ENCODE measurements at regions not wholly inside any gene's neighbourhood (a gene's known extent, or its start where the extent isn't known, plus 50 kb on each side); places are given as distances from the start of the nearest gene placed in this dataset.

DNA sequence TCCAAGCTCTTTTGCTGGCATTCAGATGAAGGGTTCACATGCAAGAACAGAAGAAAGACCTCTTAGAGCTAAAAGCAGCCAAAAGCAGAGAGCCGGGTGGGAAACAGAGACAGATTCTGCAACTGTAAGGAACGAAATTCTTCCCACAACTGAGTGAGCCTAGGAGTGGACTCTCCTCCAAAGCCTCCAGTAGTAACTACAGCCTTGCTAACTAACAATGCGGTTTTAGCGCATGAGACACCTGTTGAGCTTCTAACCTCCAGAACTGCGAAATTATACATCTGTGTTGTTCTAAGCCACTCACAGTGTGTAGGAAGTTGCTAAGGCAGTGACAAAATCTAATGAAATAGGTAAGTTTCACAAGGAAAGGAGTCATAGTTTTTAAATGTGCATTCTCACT is 98.1 kb upstream of the SLITRK1 start:
- TF ChIP-seq, protein P1, sequence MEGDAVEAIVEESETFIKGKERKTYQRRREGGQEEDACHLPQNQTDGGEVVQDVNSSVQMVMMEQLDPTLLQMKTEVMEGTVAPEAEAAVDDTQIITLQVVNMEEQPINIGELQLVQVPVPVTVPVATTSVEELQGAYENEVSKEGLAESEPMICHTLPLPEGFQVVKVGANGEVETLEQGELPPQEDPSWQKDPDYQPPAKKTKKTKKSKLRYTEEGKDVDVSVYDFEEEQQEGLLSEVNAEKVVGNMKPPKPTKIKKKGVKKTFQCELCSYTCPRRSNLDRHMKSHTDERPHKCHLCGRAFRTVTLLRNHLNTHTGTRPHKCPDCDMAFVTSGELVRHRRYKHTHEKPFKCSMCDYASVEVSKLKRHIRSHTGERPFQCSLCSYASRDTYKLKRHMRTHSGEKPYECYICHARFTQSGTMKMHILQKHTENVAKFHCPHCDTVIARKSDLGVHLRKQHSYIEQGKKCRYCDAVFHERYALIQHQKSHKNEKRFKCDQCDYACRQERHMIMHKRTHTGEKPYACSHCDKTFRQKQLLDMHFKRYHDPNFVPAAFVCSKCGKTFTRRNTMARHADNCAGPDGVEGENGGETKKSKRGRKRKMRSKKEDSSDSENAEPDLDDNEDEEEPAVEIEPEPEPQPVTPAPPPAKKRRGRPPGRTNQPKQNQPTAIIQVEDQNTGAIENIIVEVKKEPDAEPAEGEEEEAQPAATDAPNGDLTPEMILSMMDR (conservative IDR thresholded peaks at IDR 0.05; ENCODE audit: low read depth in 2 of 2), result no peak
- TF ChIP-seq POLR2AphosphoS5 (IDR thresholded peaks at IDR 0.05; ENCODE audit: low read depth) (no peak), EZH2 (IDR thresholded peaks at IDR 0.05; ENCODE audit: low read depth, unreplicated experiment) (no peak), EZH2phosphoT487 (IDR thresholded peaks at IDR 0.05; ENCODE audit: unreplicated experiment) (no peak)
- TF ChIP-seq, protein P2, sequence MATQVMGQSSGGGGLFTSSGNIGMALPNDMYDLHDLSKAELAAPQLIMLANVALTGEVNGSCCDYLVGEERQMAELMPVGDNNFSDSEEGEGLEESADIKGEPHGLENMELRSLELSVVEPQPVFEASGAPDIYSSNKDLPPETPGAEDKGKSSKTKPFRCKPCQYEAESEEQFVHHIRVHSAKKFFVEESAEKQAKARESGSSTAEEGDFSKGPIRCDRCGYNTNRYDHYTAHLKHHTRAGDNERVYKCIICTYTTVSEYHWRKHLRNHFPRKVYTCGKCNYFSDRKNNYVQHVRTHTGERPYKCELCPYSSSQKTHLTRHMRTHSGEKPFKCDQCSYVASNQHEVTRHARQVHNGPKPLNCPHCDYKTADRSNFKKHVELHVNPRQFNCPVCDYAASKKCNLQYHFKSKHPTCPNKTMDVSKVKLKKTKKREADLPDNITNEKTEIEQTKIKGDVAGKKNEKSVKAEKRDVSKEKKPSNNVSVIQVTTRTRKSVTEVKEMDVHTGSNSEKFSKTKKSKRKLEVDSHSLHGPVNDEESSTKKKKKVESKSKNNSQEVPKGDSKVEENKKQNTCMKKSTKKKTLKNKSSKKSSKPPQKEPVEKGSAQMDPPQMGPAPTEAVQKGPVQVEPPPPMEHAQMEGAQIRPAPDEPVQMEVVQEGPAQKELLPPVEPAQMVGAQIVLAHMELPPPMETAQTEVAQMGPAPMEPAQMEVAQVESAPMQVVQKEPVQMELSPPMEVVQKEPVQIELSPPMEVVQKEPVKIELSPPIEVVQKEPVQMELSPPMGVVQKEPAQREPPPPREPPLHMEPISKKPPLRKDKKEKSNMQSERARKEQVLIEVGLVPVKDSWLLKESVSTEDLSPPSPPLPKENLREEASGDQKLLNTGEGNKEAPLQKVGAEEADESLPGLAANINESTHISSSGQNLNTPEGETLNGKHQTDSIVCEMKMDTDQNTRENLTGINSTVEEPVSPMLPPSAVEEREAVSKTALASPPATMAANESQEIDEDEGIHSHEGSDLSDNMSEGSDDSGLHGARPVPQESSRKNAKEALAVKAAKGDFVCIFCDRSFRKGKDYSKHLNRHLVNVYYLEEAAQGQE (IDR thresholded peaks at IDR 0.05; ENCODE audit: unreplicated experiment), result no peak
- TF ChIP-seq, protein P3, sequence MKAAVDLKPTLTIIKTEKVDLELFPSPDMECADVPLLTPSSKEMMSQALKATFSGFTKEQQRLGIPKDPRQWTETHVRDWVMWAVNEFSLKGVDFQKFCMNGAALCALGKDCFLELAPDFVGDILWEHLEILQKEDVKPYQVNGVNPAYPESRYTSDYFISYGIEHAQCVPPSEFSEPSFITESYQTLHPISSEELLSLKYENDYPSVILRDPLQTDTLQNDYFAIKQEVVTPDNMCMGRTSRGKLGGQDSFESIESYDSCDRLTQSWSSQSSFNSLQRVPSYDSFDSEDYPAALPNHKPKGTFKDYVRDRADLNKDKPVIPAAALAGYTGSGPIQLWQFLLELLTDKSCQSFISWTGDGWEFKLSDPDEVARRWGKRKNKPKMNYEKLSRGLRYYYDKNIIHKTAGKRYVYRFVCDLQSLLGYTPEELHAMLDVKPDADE (IDR thresholded peaks at IDR 0.05), result no peak
